ENCODE measurements at regions not wholly inside any gene's neighbourhood (a gene's known extent, or its start where the extent isn't known, plus 50 kb on each side); places are given as distances from the start of the nearest gene placed in this dataset.
"Not testable (repeated sequence)": the region's sequence is repeated elsewhere in the genome, so short reads cannot be mapped to it uniquely, and the experiment has no call there.

DNA sequence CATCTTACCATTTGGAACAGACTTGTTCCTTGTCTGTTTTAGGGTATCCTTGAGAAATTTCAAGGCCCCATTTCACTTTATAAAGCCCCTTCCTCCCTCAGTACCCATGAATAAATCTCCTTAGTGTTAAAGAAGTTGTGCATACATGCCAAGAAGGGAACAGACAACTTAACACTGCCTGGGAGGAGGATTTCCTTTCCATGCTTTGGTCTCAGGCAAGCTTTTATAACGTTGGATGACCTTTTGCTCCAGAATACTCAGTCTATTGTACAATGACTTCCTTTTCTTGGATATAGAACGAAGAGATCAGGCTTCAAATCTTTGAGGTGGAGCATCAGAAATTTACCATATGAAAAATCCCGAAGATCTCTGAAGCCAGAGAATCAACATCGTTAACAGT is 551.4 kb downstream of the PRKD1 start:
- DNase-seq (ENCODE audit: low spot score) = no peak

DNA sequence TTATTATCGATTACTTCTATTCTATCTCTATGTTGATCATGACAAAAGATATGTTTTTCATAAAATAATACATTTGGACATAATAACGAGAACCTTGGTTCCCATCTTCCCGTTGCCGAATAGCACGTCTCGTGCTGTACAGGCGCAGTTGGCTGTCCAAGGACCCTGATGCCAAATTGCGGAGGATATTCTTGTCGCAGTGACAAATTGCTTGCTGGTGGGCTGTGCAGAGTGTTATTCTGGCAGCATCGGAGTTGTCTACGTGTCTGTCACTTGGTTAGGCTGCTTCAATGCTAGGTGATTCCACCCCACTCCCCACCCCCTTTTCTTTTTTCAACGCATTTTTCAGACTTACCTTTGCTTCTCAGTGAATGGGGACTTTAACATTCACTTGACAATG is 546.8 kb downstream of the PRKD1 start:
- DNase-seq (ENCODE audit: low spot score) = no peak

GRCh38 chr14:29388571-29388970 is 539.1 kb downstream of the PRKD1 start:
- no peak for DNase-seq (ENCODE audit: low spot score)

GRCh38 chr14:29390081-29390832 is 537.4 kb downstream of the PRKD1 start:
- no peak for DNase-seq (ENCODE audit: low spot score)

- DNase-seq (ENCODE audit: low spot score) = no peak
These were observed 536.4 kb downstream of the PRKD1 start for GRCh38 chr14:29391231-29391630.

DNA sequence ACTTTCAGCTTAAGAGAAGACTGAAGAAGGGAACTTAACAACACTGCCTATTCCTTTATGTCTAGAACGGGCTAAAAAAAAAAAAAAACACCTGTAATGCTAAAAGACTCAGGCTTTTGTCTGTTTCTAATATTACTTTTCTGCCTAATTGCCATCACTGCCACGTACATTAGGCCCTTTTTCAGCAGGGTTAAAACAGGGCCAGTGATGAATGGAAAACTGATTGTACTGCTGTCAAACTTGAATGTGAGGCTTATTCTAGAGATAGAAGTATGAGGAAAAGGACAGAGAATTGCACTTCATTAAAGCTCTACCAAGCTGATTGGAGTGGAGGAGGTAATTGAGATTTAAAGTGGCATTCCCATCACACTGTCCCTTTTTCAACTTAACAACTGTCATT is 535.8 kb downstream of the PRKD1 start:
- no peak for DNase-seq (ENCODE audit: low spot score)

DNA sequence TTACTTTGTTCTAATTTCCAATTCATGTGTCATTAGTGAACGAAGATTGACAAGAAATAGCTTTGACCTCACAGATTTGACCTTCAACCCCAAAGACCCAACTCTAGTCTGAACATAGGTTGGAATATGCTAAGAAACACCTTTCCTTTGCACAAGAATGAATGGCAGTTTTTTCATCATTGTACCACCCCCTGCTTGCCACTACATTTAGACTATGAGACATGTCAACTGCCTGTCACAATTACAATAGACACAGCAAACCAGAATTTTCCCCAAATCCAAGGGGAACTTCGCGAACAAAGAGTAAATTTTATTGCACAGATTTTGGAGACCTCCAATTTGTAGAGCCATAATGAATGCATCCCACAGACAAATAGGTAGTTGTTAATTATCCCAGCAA is 535.4 kb downstream of the PRKD1 start:
- no peak for DNase-seq (ENCODE audit: low spot score)

- DNase-seq (ENCODE audit: low spot score) = no peak
These were observed 524.6 kb downstream of the PRKD1 start for GRCh38 chr14:29403091-29403490.

GRCh38 chr14:29410581-29410980 is 517.1 kb downstream of the PRKD1 start:
- DNase-seq (ENCODE audit: low spot score) = no peak

DNA sequence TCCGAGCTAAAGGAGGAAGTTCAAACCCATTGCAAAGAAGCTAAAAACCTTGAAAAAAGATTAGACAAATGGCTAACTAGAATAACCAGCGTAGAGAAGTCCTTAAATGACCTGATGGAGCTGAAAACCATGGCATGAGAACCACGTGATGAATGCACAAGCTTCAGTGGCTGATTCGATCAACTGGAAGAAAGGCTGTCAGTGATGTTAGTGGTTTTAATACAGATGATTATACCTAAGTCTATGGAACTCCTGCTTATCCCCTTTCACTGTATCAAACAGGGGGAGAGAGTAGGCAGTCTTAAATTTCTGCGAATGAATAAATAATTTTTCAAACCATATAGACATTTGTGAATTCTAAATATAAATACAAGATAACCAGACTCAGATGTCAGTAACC is 512.7 kb downstream of the PRKD1 start:
- DNase-seq (ENCODE audit: low spot score) = not testable (repeated sequence)

DNA sequence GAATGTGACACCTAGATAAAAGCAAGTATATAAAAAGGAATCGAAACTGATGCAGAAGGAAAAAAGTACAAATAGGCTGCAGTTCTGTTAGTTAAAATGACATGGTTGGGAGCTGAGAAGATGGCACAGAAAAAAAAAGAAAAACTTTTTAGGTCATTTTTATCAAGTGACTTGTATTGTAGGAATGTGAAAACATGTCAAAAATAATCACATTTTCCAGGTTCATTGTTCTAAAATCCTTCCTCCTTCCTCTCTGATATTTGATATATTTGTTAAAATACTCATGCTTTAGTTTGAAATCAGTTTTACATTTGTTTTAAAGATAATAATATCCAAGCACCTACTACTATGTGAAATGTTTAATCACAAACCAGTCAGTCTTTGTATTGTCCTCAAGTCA is 507.9 kb downstream of the PRKD1 start:
- DNase-seq (ENCODE audit: low spot score) = no peak

- DNase-seq (ENCODE audit: low spot score) = no peak
These were observed 506.4 kb downstream of the PRKD1 start for GRCh38 chr14:29421156-29421728.

GRCh38 chr14:29425705-29426482 is 501.8 kb downstream of the PRKD1 start:
- no peak for DNase-seq (ENCODE audit: low spot score)

GRCh38 chr14:29442696-29443095 is 485.0 kb downstream of the PRKD1 start:
- DNase-seq (ENCODE audit: low spot score) = no peak

DNA sequence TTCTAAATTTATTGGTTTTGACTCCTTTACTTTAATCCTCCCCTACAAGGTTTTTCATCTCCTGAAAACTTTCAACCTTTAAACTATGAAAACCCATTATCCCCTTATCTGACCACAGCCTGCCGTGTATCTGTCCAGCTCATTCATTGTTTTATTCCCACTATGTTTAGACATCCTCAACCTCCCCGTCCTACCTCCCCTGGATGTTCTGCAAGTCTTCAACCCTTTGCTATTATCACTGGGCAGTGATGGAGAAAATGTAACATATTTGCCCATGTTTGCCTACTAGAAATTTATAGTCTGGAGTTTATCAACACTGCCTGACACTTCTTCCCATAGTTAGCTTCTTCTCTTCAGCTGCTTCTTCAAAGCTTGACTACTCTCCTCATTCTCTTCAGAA is 483.4 kb downstream of the PRKD1 start:
- DNase-seq (ENCODE audit: low spot score) = no peak

DNA sequence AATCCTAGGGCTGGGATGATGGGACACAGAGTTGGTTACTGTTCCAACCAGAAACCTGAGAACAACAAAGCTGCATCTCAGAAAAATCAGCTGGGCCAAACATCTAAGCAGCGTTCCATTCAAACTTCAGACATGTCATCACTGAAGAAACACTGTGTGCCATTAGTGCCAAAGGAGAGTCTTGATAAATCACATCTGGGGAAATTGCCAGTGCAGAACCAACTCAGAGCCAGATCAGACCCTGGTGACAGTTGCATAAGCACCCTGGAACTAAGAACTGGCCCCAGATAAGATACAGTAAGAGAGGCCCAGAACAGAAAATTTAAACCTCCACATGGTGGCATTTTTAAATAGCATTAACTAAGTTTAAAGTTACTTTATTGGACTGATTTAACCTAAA is 482.8 kb downstream of the PRKD1 start:
- DNase-seq (ENCODE audit: low spot score) = no peak

DNA sequence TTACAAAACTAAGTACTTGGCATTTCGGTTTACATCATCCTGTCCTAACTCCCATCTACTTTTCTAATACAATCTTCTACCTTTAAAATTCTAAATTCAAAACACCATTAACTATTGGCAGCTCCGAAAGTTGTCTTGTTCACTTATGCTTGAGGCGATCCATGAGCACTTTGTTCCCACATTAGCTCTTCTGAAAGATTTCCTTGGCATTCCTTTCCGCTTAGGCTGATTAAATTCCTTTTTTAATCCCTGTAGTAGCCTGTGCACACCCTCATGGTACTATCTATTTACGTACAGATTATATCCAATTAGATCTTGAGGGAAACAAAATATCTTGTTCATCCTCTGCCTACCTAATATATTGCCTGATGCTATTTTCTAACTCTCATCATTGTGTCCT is 480.7 kb downstream of the PRKD1 start:
- no peak for DNase-seq (ENCODE audit: low spot score)

GRCh38 chr14:29451941-29452340 is 475.7 kb downstream of the PRKD1 start:
- no peak for DNase-seq (ENCODE audit: low spot score)

DNA sequence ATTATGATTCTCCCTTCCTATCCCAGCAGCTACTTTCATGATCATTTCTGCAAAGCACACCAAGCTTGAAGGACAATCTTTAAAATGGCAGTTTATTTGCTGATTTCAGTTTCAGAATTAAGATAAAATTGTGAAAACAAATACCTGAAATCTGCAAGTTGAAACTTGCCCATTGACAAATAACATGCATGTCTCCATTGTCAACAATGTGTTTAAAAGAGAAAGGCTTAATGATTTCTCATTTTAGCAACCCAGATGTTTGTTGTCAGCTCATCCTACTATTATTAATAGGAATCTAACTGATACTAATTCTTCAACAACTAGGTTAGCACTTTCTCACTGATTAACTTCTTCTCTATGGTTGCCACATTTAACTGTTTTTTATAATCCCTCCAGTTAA is 474.6 kb downstream of the PRKD1 start:
- no peak for DNase-seq (ENCODE audit: low spot score)

DNA sequence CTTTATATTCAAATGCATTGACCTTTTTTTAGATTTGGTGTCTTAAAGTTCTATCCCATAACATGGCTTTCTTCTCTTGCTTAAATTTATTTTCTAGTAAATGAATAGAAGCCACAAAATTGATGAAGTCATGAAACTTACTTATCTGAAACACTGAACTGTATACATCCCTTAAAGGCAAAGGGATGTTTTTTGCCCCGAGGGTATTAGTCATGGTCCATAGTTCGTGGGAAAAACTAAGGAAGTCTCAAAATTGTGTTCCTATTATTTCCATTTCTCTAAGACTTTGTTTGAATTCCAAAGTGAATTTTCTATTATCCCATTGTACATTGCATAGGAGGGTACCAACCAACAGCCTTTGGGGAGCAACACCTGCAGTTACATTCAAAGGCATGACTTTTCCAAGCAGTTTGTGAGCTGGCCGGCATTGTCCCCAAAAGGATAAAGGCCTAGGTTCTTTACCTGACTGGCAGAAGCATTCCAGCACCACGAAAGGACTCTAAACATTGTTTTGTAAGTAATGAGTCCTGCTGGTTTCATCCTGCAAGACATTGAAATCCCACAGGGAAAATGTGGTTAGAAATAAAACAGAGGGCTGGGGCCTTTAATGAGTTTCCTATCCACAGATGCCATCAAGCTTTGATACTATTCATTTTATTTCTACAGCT is 473.5 kb downstream of the PRKD1 start:
- DNase-seq (ENCODE audit: low spot score) = no peak

- DNase-seq (ENCODE audit: low spot score) = no peak
These were observed 469.1 kb downstream of the PRKD1 start for GRCh38 chr14:29458547-29458946.

DNA sequence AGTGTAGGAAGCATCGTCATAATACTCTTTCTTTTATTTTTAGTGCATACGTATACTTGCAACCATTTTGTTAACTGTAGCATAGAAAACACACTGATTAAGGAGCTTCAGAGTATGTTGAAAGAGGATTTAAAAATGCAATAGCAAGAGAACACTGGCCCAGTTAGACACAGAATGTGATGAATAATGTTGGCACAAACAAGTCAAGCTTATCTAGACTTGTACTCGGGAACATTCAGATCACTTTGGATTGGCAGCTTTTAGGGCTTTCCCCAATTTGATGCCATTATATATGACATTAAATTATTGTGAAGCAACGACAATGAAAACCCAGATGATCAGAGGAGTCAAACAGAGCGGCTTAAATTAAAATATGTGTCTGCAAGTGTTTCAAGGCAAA is 468.1 kb downstream of the PRKD1 start:
- no peak for DNase-seq (ENCODE audit: low spot score)

Measured in CD4-positive, alpha-beta T cell treated with Interleukin-15 for 4 hours (primary cell).